Endothelial cell of umbilical vein (primary cell): ENCODE measurements at regions not wholly inside any gene's neighbourhood (a gene's known extent, or its start where the extent isn't known, plus 50 kb on each side); places are given as distances from the start of the nearest gene placed in this dataset.

Experiments
- EZH2 ChIP-seq: IDR thresholded peaks from 2 replicates; pipeline ENCODE4 v1.6.1; 2012; ENCODE audit warnings: borderline replicate concordance, low read depth, mild to moderate bottlenecking, moderate library complexity, low read length, inconsistent platforms; ENCODE audit not compliant: severe bottlenecking
- GATA2 ChIP-seq: IDR thresholded peaks from 2 replicates; pipeline ENCODE4 v1.7.0; 2011; ENCODE audit warnings: low read depth, mild to moderate bottlenecking, moderate library complexity, mixed read lengths, low read length; ENCODE audit not compliant: insufficient read length, insufficient read depth
- POLR2A ChIP-seq: IDR thresholded peaks from 2 replicates; pipeline ENCODE4 v1.6.1; 2012; ENCODE audit warnings: low read depth, mild to moderate bottlenecking, control low read depth, low read length
- POLR2AphosphoS5 ChIP-seq: IDR thresholded peaks from 2 replicates; pipeline ENCODE4 v1.6.1; 2012; ENCODE audit warnings: low read depth, mild to moderate bottlenecking, control low read depth, low read length, moderate library complexity; ENCODE audit not compliant: insufficient read depth
- TF ChIP-seq, protein P1 (sequence below), 2 donors: IDR thresholded peaks; 1 replicate in 1 of 2; 2 replicates in 1 of 2; pipeline ENCODE4 v1.5.1; 2011; ENCODE audit warnings: low read length in 2 of 2, mild to moderate bottlenecking in 2 of 2, moderate library complexity in 2 of 2, control low read depth in 1 of 2, inconsistent platforms in 1 of 2, low read depth in 1 of 2; ENCODE audit not compliant: insufficient read depth in 1 of 2; ENCODE audit errors: extremely low read depth in 1 of 2

DNA sequence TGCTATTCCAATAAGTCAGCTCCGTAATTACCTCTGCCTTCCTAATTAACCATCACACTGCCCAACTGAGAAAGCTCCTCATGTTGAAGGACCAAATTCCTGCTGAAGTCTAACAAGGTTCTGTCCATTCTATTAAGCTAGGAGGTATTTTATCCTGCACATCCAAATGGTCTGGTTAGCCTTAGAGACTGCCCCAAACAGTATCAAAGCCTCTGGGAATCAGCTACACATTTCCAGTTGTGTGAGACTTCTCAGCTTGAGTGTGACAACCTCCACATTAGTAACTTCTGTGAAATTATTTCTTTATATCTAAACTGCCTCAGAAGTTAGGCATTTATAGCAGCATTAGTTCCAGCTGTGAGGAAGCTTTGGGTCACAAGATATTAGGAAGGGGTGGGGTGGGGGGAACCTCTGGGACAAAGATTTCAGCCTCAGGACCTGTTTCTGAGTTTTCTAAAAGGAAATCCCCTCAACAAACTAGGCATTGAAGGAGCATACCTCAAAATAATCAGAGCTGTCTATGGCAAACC lies 150.5 kb upstream of the DUSP10 start:
- TF ChIP-seq, protein P1, sequence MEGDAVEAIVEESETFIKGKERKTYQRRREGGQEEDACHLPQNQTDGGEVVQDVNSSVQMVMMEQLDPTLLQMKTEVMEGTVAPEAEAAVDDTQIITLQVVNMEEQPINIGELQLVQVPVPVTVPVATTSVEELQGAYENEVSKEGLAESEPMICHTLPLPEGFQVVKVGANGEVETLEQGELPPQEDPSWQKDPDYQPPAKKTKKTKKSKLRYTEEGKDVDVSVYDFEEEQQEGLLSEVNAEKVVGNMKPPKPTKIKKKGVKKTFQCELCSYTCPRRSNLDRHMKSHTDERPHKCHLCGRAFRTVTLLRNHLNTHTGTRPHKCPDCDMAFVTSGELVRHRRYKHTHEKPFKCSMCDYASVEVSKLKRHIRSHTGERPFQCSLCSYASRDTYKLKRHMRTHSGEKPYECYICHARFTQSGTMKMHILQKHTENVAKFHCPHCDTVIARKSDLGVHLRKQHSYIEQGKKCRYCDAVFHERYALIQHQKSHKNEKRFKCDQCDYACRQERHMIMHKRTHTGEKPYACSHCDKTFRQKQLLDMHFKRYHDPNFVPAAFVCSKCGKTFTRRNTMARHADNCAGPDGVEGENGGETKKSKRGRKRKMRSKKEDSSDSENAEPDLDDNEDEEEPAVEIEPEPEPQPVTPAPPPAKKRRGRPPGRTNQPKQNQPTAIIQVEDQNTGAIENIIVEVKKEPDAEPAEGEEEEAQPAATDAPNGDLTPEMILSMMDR (IDR thresholded peaks at IDR 0.05; ENCODE audit: extremely low read depth in 1 of 2, insufficient read depth in 1 of 2, low read depth in 1 of 2, low read length in 2 of 2): no peak
- TF ChIP-seq POLR2AphosphoS5 (no peak), POLR2A (no peak), GATA2 (no peak), EZH2 (no peak)
